Astrocyte of the cerebellum (primary cell): ENCODE measurements at regions not wholly inside any gene's neighbourhood (a gene's known extent, or its start where the extent isn't known, plus 50 kb on each side); places are given as distances from the start of the nearest gene placed in this dataset.

ENCODE experiments used
- DNase-seq: peaks from one replicate; pipeline ENCODE4 v3.0.0-alpha.2; 2011; ENCODE audit warnings: low read depth
- H3K4me3 ChIP-seq: 2 replicates; pipeline ENCODE4 v1.5.1; 2011; ENCODE audit warnings: mild to moderate bottlenecking, low read depth, low read length, moderate library complexity
- CTCF ChIP-seq: IDR thresholded peaks from 2 replicates; pipeline ENCODE4 v1.5.1; 2012; ENCODE audit warnings: low read length, low read depth, moderate library complexity, mild to moderate bottlenecking; ENCODE audit errors: missing control alignments
- in situ Hi-C: cut with HindIII; loops from 2 replicates; pipeline ENCODE4 v1.10.0; 2017; ENCODE audit warnings: low sequenced_read_pairs

- in situ Hi-C loops = no loop called here
- no peak for DNase-seq
- TF ChIP-seq CTCF = no peak
- H3K4me3 ChIP-seq = no peak overlapping the region
Measured at GRCh38 chr2:140067661-140068060, 1287.5 kb upstream of the NXPH2 start.

- no peak for TF ChIP-seq CTCF
- in situ Hi-C loops = no loop called here
- H3K4me3 ChIP-seq = no peak overlapping the region
- DNase-seq = no peak
Measured at GRCh38 chr2:140064243-140064642, 1284.1 kb upstream of the NXPH2 start.

- in situ Hi-C loops = no loop called here
Measured at GRCh38 chr2:140063356-140063755, 1283.2 kb upstream of the NXPH2 start.

GRCh38 chr2:140061240-140061639 is 1281.0 kb upstream of the NXPH2 start:
- no peak overlapping the region for H3K4me3 ChIP-seq
- in situ Hi-C loops = no loop called here
- no peak for DNase-seq
- TF ChIP-seq CTCF = no peak

More at GRCh38 chr2:140063356-140063755, 1283.2 kb upstream of the NXPH2 start:
- no peak for TF ChIP-seq CTCF
- DNase-seq = peak; percentile 16
- H3K4me3 ChIP-seq = no peak overlapping the region

- no peak overlapping the region for H3K4me3 ChIP-seq
- no peak for DNase-seq
- TF ChIP-seq CTCF = no peak
- in situ Hi-C loops = no loop called here
Measured at GRCh38 chr2:140057928-140058327, 1277.7 kb upstream of the NXPH2 start.

- in situ Hi-C loops = no loop called here
Measured at GRCh38 chr2:140041811-140042210, 1261.6 kb upstream of the NXPH2 start.

More at GRCh38 chr2:140041811-140042210, 1261.6 kb upstream of the NXPH2 start:
- DNase-seq = no peak
- no peak for TF ChIP-seq CTCF
- no peak overlapping the region for H3K4me3 ChIP-seq
